GM21447 (cell line): ENCODE measurements at regions not wholly inside any gene's neighbourhood (a gene's known extent, or its start where the extent isn't known, plus 50 kb on each side); places are given as distances from the start of the nearest gene placed in this dataset.

ENCODE experiments used
- ATAC-seq: cut with Tn5 transposase; IDR thresholded peaks from one replicate; pipeline ENCODE4 v1.9.1; 2021; ENCODE audit not compliant: unreplicated experiment

DNA sequence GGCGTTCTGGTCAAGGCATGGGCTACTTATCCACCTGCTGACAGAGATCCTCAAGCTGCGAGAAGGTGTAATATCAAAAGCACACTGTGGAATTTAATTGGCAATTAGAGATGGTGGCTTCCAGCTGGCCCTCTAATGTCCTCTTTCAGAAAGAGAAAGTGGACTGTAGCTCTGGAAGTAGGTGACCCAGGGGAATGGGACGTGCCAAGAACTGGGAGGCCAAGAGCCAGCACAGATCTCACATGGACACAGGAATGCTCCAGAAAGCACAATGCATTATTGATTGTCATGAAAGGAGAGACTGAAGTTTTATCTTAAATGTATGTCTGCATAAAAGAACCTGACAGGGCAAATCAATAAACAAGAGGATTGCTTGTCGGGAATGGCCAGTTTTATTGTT lies 198.6 kb upstream of the CDH4 start:
- ATAC-seq: no peak

DNA sequence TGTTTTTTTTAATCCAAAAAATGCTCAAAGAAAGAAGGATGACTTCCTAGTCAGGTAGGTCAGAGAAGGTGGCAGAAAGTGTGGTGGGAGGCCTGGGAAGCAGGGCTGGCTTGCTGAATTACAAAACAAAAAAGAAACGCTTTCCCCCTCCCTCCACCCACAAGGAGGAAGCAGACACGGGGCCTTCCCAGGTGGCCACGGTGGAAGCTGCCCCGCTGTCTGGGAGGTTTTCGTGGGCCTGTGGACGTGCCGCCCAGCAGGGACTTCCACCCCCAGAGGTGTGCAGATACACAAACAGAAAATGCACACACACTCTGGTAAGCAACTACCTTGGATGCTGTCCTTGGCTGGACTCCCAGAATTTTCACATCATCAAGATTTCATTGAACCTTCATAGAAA lies 198.2 kb upstream of the CDH4 start:
- ATAC-seq: no peak

DNA sequence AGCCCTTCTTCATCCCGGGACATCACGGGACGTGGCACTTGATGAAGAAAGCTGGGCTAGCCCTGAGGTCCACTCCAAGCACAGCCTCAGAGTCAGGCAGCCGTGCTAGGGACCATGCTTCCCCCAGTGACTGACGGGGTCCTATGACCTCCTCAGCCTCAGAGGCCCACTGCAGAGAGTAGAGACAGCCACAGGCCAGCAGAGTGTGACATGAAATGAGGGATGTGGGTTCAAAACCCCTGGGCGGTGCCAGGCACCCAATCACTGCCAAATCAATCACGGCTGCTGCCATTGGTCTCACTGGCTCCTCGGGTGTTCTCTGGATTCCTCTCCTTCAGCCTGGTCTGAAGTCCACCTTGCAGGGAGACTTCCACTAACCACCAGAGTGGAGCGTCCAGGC lies 197.7 kb upstream of the CDH4 start:
- ATAC-seq: no peak

DNA sequence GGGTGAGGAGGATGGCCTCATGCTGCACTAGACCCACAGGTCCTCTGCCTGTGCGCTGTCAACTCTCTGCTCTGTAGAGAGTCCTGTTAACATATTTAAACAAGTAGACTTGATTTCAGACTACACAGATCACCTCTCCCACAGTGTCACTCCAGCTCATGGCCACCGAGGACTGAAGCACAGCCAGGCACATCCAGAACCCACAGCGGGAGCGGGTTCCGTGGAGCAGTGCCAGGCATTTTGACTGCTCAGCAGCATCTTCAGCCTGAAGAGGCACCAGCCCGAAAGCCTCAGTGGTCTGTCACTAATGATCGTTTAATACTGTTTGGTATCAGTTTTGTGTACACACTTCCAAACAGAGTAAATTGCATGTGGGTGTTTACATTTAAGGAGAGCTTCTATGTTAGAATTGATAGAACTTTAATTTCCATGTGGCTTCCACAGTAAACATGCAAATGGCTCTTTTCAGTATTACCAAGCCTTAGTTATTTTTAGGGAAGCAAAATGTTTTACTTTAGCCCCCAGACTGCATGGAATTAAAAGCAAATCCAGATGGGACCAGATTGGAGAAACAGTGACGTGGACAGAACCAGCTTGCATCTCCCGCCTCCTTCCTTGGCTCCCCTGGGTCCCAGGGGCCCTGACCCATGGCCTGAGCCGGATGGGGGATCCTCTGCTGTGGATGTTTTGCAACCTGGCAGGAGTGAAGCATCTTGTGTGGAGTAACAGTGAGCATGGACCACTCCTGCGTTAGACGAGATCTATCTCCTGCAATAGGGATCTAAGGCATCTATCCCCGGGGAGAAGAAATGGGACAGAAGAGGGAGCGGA lies 196.7 kb upstream of the CDH4 start:
- no peak for ATAC-seq

DNA sequence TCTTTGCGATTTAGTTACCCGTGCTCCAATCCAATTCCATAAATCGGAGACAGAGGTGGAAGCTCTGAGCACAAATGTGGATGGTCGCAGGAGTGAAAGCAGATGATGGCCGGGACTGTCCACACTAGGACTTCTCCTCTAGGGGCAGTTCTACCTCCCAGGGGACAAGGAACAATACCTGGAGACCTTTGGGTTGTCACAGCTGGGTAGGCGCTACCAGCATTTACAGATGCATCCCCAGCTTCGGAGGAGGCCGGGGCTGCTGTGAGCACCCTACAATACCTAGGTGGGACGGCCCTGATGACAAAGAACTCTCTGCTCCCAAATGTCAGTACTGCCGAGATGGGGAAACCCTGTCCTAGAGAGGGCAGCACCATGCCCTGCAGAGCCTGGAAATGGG lies 195.9 kb upstream of the CDH4 start:
- no peak for ATAC-seq

DNA sequence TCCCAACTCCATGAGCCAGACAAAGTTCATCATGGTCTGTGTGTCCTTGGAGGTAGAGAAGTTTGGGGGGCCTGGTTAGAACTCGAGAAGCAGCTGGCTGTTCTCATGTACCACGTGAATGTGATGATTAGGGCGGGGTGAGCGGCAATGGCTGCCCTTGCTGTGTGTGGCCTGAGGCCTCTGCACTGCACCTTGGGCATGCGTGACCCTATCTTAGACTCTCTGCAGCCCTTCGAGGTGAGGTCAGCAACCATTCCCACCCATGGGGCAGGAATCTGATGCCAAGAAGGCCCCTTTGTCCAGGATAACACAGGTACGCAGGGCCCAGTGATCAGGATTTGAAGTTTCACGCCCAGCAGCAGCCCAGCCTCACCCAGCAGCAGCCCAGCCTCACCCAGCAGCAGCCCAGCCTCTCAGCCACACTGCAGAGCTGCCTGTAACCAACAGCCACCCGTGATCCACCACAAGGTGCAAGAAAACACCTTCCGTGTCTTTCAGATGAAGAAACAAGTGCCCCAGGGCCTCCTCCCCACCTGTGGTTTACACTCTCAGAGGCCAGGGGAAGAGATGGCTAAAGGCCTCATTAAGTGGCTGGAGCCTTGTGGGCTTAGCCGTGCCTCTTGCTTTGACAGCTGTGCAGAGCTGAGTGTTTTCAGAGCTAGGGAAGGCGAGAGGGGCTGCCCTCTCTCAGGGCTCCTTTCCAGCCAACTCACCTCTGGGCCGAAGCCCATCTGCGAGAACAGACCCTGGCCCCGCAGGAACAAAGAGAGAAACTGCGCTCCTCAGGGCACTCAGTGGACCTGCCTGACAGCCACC lies 195.2 kb upstream of the CDH4 start:
- ATAC-seq: no peak

DNA sequence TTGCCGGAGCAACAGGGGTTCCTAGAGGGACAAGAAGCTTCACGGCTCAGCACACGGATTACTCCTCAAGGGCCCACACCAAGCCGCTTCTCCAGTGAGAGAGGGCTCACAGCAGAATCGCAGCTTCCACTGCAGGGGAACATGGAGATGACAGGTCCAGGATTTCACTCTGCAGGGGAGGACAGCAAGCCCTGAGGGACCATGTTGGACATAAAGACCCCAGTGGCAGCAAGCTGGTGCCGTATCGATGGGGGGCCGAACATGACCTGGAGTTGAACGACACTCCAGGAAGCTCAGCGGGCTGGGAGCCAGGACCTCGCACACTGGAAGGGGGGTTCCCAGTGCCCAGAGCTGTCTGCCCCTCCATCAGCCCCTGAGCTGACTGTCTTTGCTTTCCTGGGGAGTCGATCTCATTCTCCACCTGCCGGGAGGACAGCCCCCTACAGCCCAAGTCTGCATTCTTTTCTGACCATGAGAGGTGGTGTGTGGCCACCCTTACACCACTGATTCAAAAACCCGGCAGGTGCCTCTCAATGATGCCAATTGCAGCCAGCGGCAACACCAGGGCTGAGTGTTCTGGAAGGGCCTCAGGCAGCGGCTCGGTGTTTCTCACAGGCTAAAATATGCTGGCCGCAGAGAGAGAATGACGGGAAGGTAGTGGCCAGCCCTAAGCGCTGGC lies 194.5 kb upstream of the CDH4 start:
- no peak for ATAC-seq

DNA sequence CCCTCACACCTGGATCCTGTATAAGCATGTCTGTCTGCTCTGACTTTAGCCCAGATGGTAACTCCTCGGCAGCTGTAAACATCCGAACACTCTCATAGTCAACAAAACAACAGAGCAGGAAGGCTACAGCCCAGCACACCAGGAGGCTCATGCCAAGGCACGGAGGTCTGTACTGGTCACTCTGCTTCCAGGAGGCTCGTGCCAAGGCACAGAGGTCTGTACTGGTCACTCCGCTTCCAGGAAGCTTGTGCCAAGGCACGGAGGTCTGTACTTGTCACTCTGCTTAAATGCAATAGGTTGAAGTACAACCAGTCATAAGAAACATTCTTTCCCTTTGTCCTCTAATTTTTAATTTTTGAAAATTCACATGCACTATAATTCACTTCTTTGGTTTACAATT lies 190.1 kb upstream of the CDH4 start:
- ATAC-seq: no peak

DNA sequence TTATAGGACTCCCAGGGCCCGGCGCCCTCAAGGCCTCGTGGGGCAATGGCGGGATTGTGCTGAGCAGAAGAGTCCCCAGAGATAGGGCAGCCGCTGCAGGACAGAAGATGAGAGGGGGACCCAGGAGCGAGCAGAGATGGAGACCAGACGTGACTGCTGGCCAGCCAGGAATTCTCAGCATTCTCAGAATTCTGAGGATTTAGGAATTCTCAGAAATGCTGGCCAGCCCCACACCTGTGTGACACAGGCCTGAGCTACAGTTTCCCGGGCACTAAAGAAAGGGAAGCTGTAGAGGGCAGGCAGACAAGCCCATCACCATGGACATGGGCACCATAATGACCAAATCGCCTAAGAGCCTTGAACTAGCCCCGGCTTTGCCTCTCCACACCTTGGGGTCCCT lies 186.2 kb upstream of the CDH4 start:
- ATAC-seq: no peak

DNA sequence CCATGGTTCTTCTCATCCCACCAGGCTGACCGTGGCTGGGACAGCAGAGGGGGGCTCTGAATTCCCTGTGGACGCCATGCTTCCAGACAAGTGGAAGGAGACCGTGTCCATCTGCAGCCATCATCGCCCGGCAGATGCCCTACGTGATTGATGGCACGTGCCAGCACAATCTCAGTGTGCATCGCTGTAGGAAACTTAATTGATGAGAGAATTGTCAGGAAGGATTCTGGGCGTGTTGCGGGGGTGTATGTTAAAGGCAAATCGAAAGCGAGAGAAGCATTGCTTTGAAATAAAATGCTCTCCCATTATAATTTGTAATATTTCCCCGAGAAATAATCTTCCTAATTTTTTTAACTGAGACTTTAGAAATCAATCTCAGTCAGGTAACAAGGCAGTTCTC lies 185.5 kb upstream of the CDH4 start:
- no peak for ATAC-seq

DNA sequence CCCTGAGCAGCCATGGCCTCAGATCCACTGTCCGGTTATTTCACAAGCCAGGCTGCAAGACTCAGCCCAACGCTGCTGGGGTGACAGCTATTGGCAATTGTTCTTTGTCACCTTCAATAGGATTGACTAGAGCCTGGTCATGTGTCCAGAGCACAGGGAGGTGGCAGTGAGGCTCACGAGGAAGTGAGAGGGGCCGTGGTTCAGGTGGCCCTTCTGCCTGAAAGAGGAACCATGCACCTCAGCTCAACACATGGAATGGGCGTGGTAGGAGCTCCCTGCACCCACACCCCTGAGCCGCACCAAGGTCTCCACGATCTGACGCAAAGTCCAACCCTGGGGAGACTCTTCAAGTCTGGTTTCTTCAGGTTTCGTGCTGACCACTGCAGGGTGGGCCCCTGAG lies 184.8 kb upstream of the CDH4 start:
- ATAC-seq: no peak

DNA sequence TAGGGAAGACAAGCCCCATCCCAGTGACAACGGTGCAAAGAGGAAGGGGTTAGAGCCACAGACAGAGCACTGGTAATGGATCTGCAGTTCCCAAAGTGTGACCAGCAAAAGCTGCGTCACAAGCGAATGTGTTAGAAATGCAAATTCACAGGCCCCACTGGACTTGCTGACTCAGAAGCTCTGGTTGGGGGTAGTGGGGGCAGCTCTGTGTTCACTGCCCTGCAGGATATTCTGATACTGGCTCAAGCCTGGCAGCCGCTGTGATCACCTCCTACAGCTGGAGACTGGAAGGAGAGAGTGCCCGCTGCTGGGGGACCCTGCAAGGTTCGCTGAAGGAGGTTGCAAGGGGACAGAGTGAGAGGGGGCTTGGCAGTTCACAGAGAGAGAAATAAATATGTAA lies 179.7 kb upstream of the CDH4 start:
- ATAC-seq: no peak

DNA sequence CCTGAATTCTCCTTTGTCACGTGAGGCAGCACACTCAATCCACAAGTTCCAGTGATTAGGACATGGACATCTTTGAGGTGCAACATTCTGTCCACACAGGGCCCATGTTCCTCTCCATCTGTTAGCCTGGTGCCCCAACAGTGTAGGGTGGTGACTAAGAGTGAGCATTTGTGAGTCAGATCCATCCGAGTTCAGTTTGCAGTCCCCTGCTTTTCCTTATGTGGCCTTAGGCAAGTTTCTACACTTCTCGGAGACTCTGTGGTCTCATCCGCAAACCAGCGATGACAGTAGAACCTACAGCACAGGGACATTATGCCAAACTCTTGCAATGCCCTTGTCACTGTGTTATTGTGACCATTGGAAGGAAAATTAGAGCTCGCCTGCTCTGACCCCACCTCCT lies 178.7 kb upstream of the CDH4 start:
- no peak for ATAC-seq

DNA sequence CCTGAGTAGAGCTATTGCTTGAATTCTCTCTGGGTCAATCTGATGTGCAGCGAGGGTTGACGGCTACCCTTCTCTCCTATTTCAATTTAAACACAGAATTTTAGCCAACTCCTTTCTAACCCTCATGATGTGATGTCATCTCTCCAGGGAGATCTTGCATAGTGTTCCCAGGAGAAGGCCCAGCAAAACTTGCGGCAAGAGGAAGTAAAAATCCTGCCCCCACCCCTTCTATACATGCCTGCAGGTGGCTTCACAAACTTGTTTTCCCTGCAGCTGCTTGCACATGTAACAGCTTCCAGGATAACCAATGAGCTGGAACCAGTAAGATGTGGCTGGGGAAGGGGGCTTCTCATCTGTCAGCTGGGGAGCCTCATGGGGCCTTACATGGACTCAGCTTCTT lies 169.3 kb upstream of the CDH4 start:
- ATAC-seq: no peak

DNA sequence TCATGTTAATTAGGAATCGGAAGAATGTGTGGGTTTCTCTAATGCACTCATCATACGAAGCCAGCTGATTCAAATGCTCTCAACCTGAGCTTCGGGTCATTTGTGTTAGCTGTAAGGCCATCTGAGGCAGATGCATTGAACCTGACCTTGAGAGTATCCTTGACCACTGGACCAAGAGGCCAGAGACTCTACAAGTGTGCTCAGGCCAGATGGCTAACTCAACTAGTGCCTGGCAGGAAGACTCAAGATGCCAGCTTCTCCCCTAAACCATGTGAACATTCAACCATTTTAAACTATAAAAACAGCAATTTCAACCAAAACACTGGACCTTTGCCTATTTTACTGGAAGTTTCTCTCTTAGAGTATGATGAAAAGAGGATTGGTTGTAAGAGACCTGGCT lies 168.6 kb upstream of the CDH4 start:
- no peak for ATAC-seq

DNA sequence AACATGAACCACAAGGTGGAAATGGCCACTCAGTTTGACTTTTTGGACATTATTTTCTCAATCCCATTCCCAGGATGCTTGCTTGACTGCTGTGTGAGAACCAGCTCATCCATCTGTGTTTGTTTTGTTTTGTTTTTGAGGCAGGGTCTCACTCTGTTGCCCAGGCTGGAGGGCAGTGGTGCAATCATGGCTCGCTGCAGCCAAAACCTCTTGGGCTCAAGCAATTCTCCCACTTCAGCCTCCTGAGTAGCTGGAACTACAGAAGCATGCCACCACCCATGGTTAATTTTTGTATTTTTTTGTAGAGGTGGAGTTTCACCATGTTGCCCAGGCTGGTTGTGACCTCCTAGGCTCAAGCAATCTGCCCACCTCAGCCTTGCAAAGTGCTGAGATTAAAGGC lies 166.0 kb upstream of the CDH4 start:
- no peak for ATAC-seq

DNA sequence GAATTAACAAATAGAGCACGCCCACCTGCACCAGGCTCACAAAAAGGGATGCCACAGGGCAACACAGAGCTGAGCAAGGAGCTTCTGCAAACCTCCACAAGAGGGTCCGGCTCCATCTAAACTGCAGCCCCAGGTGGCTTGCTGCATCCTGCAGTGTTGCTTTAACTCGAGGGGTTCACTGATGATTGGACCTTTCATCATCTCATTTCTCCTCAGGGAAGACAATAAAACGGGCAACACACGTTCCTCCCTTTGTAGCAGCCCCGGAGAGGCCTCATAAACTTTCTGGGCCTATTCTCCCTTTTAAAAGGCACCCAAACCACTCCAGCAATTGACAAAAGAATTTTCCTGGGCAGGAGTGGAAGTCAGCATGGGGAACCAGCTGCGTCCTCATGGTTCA lies 161.5 kb upstream of the CDH4 start:
- no peak for ATAC-seq

DNA sequence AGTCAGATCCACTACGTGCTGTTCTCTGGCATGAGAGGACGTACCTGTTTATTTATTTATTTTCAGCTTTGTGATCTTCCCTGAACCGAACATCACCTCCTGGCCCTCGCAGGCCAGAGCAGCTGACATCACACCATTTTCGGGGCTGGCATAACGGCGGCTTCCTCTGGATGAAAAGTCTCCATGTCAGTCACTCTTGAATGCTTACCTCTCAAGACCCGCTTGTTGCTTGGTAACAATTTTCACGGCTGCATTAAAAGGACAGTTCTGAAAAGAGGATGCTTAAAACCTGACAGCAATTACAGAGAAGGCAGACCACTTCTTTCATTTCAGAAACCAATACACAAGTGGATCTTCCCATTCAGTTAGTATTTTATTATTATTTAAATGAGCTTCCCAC lies 159.8 kb upstream of the CDH4 start:
- ATAC-seq: no peak

DNA sequence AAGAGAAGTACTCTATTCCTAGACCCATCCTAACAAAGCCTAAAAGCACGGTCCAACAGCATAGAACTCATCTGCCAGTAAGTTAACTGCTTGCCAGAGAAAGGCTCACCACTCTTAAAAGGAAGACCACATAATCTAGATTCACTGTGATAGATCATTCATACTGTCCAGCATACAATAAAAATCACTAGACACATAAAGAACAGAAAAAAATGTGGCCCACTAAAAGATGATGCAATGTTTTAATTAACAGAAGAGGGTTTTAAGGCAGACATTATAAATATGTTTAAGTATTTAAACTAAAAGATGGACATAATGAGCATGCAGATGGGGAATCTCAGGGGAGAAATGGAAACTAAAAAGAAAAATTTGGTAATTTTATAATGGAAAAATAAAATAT lies 157.5 kb upstream of the CDH4 start:
- ATAC-seq: no peak

DNA sequence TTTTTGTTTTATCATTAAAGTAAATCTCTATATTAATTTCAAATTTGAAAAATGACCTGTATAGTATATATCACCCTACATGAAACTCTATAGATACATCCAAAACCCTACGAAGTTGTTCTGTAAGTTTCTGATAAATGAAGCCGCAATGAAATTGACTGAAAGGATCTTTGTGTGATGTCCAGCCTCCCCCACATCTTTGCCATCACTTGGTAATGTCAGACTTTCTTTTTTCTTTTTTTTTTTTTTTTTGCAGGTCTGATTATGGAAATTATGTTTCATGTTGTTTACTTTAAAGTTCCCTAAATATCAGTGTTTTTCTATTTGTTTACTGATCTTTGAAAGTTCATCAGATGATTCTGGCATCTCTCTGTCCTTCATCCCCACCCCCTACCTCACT lies 155.6 kb upstream of the CDH4 start:
- ATAC-seq: no peak

DNA sequence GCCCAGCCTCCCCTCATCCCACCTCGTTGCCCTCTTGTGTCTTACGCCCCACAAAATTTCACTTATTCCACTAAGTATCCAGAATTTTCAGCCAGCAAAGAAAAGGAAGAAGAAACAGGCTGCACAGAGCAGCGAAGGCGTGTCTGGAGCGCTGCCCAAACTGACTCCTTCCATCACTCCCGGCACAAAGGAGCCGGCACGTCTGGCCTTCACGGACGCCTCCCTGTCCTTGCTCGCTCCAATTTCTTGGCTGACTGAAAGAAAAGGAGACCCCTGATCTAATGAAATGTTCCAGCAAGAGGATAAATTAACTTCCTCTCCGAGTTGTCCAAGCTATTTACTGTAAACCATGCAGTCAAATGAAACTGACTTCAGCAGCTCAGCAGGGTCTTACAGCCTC lies 152.3 kb upstream of the CDH4 start:
- no peak for ATAC-seq

DNA sequence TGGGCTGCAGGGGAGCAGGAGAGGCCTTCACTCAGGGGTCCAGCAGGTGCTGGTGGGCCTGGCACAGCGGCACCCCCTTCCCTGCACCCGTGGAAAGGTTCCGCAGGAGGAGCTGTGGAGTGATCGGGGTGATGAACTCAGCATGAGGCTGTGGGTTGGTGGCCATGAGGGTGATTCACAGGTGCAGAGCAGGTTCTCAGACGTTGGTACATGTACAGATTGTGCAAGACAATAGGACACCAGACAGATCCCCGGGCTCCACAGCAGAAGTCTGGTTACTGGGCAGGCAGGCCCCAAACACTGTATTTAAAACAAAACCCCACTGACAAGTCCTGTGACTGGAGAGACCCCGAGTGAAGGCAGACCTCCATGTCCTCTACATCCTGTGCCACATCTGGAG lies 151.6 kb upstream of the CDH4 start:
- ATAC-seq: no peak
